GM23338 (cell line): ENCODE measurements at regions not wholly inside any gene's neighbourhood (a gene's known extent, or its start where the extent isn't known, plus 50 kb on each side); places are given as distances from the start of the nearest gene placed in this dataset.

ENCODE experiments used
- ATAC-seq: fragments of 200-7000 bp; cut with Tn5 transposase; 3 replicates; pipeline ENCODE4 v1.9.1; 2020
- DNase-seq: peaks from one replicate; pipeline ENCODE4 v3.0.0-alpha.2; 2015; ENCODE audit warnings: low spot score
- H2AFZ ChIP-seq: fragments of 200-600 bp; sonication (generic); 2 replicates; pipeline ENCODE4 v1.8.0; 2016; ENCODE audit warnings: antibody characterized with exemption, mild to moderate bottlenecking, moderate library complexity
- H3F3A ChIP-seq: fragments of 200-600 bp; sonication (generic); replicated peaks from 2 replicates; pipeline ENCODE4 v1.8.0; 2017; ENCODE audit warnings: antibody characterized with exemption, mixed run types, low read depth
- H3K27ac ChIP-seq: fragments of 200-600 bp; sonication (generic); 2 replicates; pipeline ENCODE4 v1.6.1; 2016; ENCODE audit warnings: low read depth
- H3K27me3 ChIP-seq: fragments of 200-600 bp; sonication (generic); 2 replicates; pipeline ENCODE4 v1.8.0; 2016; ENCODE audit warnings: mild to moderate bottlenecking, mixed run types, moderate library complexity; ENCODE audit not compliant: insufficient read depth
- H3K36me3 ChIP-seq: fragments of 200-600 bp; sonication (generic); 2 replicates; pipeline ENCODE4 v1.8.0; 2016; ENCODE audit warnings: mild to moderate bottlenecking; ENCODE audit not compliant: insufficient read depth
- H3K4me1 ChIP-seq: fragments of 200-600 bp; sonication (generic); 2 replicates; pipeline ENCODE4 v1.8.0; 2016; ENCODE audit warnings: mild to moderate bottlenecking, moderate library complexity; ENCODE audit not compliant: insufficient read depth
- H3K4me2 ChIP-seq: fragments of 200-600 bp; sonication (generic); 2 replicates; pipeline ENCODE4 v1.7.1; 2017; ENCODE audit warnings: mixed run types
- H3K4me3 ChIP-seq: fragments of 200-600 bp; sonication (generic); 2 replicates; pipeline ENCODE4 v1.6.1; 2016; ENCODE audit warnings: mixed run types
- H3K79me2 ChIP-seq: fragments of 200-600 bp; sonication (generic); replicated peaks from 2 replicates; pipeline ENCODE4 v1.8.0; 2017; ENCODE audit warnings: mild to moderate bottlenecking; ENCODE audit not compliant: insufficient read depth
- H3K9me2 ChIP-seq: fragments of 200-600 bp; sonication (generic); 2 replicates; pipeline ENCODE4 v1.8.0; 2017; ENCODE audit not compliant: insufficient read depth
- H4K20me1 ChIP-seq: fragments of 200-600 bp; sonication (generic); replicated peaks from 2 replicates; pipeline ENCODE4 v1.8.0; 2017; ENCODE audit warnings: mild to moderate bottlenecking; ENCODE audit not compliant: insufficient read depth
- H3K27ac Mint-ChIP-seq: 2 replicates; pipeline ENCODE4 v1.8.0; 2020; ENCODE audit warnings: inconsistent platforms, mild to moderate bottlenecking, moderate library complexity, mixed read lengths
- H3K27me3 Mint-ChIP-seq: 3 replicates; pipeline ENCODE4 v1.8.0; 2022; ENCODE audit warnings: low read depth, mild to moderate bottlenecking, moderate library complexity, mixed read lengths, inconsistent platforms; ENCODE audit not compliant: insufficient read depth, poor library complexity
- H3K36me3 Mint-ChIP-seq: 3 replicates; pipeline ENCODE4 v1.8.0; 2021; ENCODE audit warnings: low read depth, mild to moderate bottlenecking, inconsistent platforms, moderate library complexity, mixed read lengths
- H3K4me1 Mint-ChIP-seq: 3 replicates; pipeline ENCODE4 v1.8.0; 2020; ENCODE audit warnings: mild to moderate bottlenecking, inconsistent platforms, mixed read lengths
- H3K4me3 Mint-ChIP-seq: 3 replicates; pipeline ENCODE4 v1.8.0; 2021; ENCODE audit warnings: moderate library complexity, mild to moderate bottlenecking, inconsistent platforms, mixed read lengths
- H3K9me3 Mint-ChIP-seq: 3 replicates; pipeline ENCODE4 v1.8.0; 2020; ENCODE audit warnings: moderate library complexity, mild to moderate bottlenecking, inconsistent platforms, mixed read lengths
- JUNB ChIP-seq: IDR thresholded peaks from one replicate; pipeline ENCODE4 v1.6.1; 2016; ENCODE audit warnings: antibody characterized with exemption; ENCODE audit not compliant: unreplicated experiment
- NANOG ChIP-seq: IDR thresholded peaks from 2 replicates; pipeline ENCODE4 v1.6.1; 2016; ENCODE audit warnings: antibody characterized with exemption, borderline replicate concordance
- POLR2AphosphoS5 ChIP-seq: IDR thresholded peaks from 2 replicates; pipeline ENCODE4 v1.6.1; 2016; ENCODE audit warnings: antibody characterized with exemption, low read depth
- REST ChIP-seq: IDR thresholded peaks from one replicate; pipeline ENCODE4 v1.6.1; 2018; ENCODE audit warnings: antibody characterized with exemption; ENCODE audit not compliant: unreplicated experiment
- ZNF462 ChIP-seq: fragments of 250-450 bp; sonication (Bioruptor Pico); IDR thresholded peaks from 2 replicates; pipeline ENCODE4 v1.5.0; 2020; ENCODE audit warnings: mild to moderate bottlenecking, moderate library complexity

- peaks cover 44% of the 10 kb centered on the region for H3K36me3 Mint-ChIP-seq
- H3K27ac Mint-ChIP-seq, result no peak overlapping the region
- H3K4me1 ChIP-seq, result no peaks in the 10 kb centered on the region
- H3K79me2 ChIP-seq, result no peaks in the 10 kb centered on the region
- H3K9me3 Mint-ChIP-seq, result peaks cover 51% of the 10 kb centered on the region
- no peak overlapping the region for H3K4me3 ChIP-seq
- H3K27me3 ChIP-seq, result no peaks in the 10 kb centered on the region
- H3K27me3 Mint-ChIP-seq, result peaks cover 2% of the 10 kb centered on the region
- H3K9me2 ChIP-seq, result peaks cover 6% of the 10 kb centered on the region; the same call in 1 of the 2 replicates
- no peak for ATAC-seq
- H3K4me1 Mint-ChIP-seq, result no peaks in the 10 kb centered on the region
- no peaks in the 10 kb centered on the region for H3F3A ChIP-seq
- no peak for DNase-seq
- no peaks in the 10 kb centered on the region; the same call in 1 of the 2 replicates for H3K36me3 ChIP-seq
- no peak overlapping the region for H3K4me3 Mint-ChIP-seq
- no peak overlapping the region for H2AFZ ChIP-seq
- TF ChIP-seq JUNB, result no peak
- no peak for TF ChIP-seq REST
- TF ChIP-seq POLR2AphosphoS5, result no peak
- TF ChIP-seq ZNF462 (CRISPR knock-in tag), result no peak
- TF ChIP-seq NANOG, result no peak
- H4K20me1 ChIP-seq, result no peaks in the 10 kb centered on the region
- no peak overlapping the region for H3K27ac ChIP-seq
- no peak overlapping the region for H3K4me2 ChIP-seq
These were observed 324.9 kb downstream of the ZNF608 start for GRCh38 chr5:124421584-124421983.
